NCI-H2196 (cell line): ENCODE measurements at regions not wholly inside any gene's neighbourhood (a gene's known extent, or its start where the extent isn't known, plus 50 kb on each side); places are given as distances from the start of the nearest gene placed in this dataset.

Experiments used
- DNase-seq: peaks from one replicate; lab custom pipeline; 2025; ENCODE audit not compliant: unreplicated experiment; lab: John Stamatoyannopoulos, UW

- DNase-seq, result no peak
Observed at GRCh38 chr2:168338803-168339437, 91.5 kb upstream of the STK39 start.

DNA sequence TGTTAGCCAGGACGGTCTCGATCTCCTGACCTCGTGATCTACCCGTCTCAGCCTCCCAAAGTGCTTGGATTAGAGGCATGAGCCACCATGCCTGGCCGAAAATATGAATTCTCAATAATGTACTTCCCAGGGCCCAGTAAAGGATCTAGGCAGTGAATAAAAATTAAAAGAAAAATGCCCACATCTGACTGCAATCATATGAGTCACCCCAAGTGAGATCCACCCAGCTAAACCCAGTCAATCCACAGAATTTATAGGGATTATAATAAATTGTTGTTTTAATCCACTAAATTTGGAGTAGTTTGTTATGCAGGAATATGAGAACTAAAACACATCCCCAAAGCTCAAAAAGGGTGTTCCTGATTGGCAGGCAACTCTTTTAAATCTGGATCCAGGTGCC lies 93.5 kb upstream of the STK39 start:
- no peak for DNase-seq

- DNase-seq, result no peak
Observed at GRCh38 chr2:168343586-168343985, 96.2 kb upstream of the STK39 start.

- DNase-seq, result no peak
Observed at GRCh38 chr2:168344706-168345105, 97.3 kb upstream of the STK39 start.

- no peak for DNase-seq
Observed at GRCh38 chr2:168345601-168346000, 98.2 kb upstream of the STK39 start.

GRCh38 chr2:168346725-168347477 lies 99.5 kb upstream of the STK39 start:
- DNase-seq, result peak; percentile 77

DNA sequence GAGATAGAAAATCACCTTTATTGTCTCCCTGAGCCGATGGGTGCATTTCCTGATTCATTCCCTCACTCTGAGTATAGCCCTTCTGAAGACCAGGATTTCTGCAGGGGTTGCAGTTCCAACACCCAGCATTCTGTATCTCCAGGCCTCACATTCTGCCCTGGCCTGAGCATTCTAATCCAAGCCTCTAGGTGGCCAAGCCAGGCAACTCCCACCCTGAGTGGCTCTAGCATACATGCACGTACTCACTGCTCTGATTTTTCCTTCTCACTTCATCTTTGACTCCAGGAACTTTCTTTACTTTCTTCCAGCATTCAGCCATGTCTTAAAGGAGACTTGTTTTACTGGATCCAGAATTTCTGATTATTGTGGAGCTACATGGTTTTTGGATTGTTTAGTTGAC lies 100.7 kb upstream of the STK39 start:
- DNase-seq, result no peak

DNA sequence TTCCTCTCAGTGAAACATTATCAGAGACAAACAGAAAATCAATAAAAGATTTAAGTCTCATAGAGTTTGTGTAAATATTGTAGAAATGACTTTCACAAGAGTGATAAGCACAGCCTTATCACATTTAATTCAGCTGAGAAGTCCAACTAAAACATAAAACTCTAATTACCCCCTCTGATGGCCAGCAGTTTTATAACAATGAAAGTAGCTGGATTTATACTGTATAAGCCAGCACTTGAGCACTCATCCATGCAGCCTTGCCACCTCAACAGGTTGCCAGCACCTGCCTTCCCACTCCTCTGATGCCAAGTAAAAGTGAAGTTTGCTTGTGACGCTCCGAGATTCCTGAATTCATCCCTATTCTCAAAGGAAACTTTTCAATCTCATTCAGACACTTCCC lies 103.0 kb upstream of the STK39 start:
- DNase-seq, result peak; percentile 22

- DNase-seq, result no peak
Observed at GRCh38 chr2:168353251-168353650, 102.8 kb upstream of the CERS6 start.

GRCh38 chr2:168354499-168354898 lies 101.6 kb upstream of the CERS6 start:
- no peak for DNase-seq

DNA sequence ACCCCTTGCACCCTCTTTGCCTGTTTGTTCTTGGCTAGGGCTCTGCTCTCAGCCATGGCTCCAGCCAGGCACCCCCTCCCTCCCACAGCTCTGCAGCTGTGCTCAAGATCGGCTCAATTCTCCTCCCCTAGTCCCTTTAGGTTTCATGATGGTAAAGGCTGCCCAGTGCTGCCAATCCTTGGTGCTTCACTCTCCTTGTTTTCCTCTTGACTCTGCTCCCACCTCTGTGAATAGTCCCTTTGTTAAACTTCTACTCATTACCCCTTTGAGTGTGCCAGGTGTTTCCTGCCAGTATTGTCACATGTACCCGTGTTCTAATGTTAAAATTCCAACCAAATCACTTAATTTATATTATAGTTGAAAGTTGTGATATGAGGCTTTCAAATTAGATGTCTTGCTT lies 101.0 kb upstream of the CERS6 start:
- peak; percentile 20 for DNase-seq

GRCh38 chr2:168355779-168356476 lies 100.1 kb upstream of the CERS6 start:
- no peak for DNase-seq

- DNase-seq, result no peak
Observed at GRCh38 chr2:168356477-168356835, 99.6 kb upstream of the CERS6 start.

GRCh38 chr2:168357797-168358472 lies 98.1 kb upstream of the CERS6 start:
- DNase-seq, result no peak

DNA sequence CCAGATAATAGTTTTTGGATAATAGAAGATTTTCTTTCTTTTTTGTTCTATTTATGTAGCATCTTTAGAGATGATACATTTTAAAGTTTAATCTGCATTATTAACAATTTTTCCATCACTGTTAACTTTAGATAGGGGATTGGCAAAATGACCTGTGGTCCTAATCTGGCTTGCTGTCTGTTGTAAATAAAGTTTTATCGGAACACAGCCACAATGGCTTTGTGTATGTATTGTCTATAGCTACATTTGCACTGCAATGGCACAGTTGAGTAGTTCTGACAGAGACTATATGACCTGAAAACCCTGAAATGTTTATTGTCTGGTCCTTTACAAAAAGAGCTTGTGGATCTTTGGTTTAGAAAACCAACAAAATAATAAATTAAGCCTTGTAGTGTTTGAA lies 97.0 kb upstream of the CERS6 start:
- DNase-seq, result no peak

GRCh38 chr2:168363347-168364092 lies 92.6 kb upstream of the CERS6 start:
- no peak for DNase-seq

DNA sequence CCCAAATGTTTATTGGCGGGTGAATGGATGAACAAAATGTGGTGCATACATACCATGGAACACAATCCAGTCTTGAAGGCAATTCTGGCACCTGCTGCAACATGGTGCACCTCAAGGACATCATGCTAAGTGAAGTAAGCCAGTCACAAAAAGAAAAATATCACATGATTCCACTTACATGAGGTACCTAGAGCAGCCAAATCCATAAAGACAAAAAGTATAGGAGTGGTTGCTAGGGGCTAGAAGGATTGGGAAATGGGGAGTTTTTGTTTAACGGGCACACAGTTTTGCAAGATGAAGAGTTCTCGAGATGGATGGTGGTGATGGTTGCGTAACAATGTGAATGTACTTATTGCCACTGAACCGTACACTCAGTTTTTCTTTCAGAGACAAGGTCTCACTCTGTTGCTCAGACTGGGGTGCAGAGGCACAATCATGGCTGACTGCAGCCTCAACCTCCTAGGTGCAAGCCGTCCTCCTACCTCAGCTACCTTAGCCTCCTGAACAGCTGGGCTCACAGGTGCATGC lies 90.9 kb upstream of the CERS6 start:
- no peak for DNase-seq

- no peak for DNase-seq
Observed at GRCh38 chr2:168369031-168369430, 87.0 kb upstream of the CERS6 start.

- DNase-seq, result no peak
Observed at GRCh38 chr2:168371273-168372019, 84.6 kb upstream of the CERS6 start.

- no peak for DNase-seq
Observed at GRCh38 chr2:168373468-168373867, 82.6 kb upstream of the CERS6 start.
